Panc1 (cell line): ENCODE measurements at regions not wholly inside any gene's neighbourhood (a gene's known extent, or its start where the extent isn't known, plus 50 kb on each side); places are given as distances from the start of the nearest gene placed in this dataset.

Experiments
- CTCF ChIP-seq: fragments of 450-650 bp; IDR thresholded peaks from 2 replicates; pipeline ENCODE4 v1.5.1; 2017; ENCODE audit warnings: mild to moderate bottlenecking
- TCF7L2 ChIP-seq: IDR thresholded peaks from 2 replicates; pipeline ENCODE4 v1.6.1; 2011; ENCODE audit warnings: mild to moderate bottlenecking, low read depth, low read length, inconsistent platforms

DNA sequence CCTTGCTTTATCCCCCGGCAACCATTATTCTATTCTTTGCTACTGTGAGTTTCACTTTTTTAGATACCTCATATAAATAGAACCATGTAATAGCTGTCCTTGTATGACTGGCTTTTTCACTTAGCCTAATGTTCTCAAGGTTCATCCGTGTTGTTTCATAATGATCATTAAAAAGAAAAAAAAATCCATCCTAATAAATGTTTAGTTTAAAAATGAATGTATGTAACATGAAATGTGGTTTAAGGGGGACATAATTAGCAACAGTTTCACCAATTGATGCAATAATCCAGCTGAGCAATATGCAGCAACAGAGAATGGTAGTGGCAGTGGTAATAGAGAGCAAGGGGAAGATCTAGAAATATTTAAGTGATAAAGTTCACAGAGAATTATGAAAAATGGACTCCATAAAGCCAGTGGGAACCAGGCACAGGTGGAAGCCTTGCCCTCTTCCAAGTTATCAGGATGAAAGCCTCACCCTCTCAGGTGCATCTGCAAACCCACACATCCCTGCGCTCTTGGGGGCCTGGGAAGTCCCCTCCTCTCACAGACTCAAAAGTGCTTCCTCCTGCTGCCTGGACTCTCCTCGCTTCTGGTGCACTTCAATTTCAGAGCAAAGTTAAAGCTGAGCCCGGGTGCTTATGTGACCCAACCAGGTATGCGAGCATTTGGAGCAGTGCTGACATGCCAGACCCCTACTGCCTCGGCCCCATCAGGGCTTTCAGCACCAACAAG, 1403.3 kb upstream of the SLC39A10 start:
- TF ChIP-seq CTCF (no peak), TCF7L2 (no peak)
